Sigmoid colon (tissue), 6 donors: ENCODE measurements at regions not wholly inside any gene's neighbourhood (a gene's known extent, or its start where the extent isn't known, plus 50 kb on each side); places are given as distances from the start of the nearest gene placed in this dataset.
"Not testable (repeated sequence)": the region's sequence is repeated elsewhere in the genome, so short reads cannot be mapped to it uniquely, and the experiment has no call there.

Experiments used
- DNase-seq: peaks from one replicate; pipeline ENCODE4 v3.0.0-alpha.2; 2019
- H3K27ac ChIP-seq, 4 donors: fragments of 200-600 bp; sonication (generic); one replicate each; pipeline ENCODE4 v1.5.1; 2016 to 2019; ENCODE audit warnings: mild to moderate bottlenecking in 1 of 4
- H3K27me3 ChIP-seq, 3 donors: fragments of 200-600 bp; sonication (generic); one replicate each; pipeline ENCODE4 v1.5.1; 2019; ENCODE audit warnings: mild to moderate bottlenecking in 1 of 3
- H3K36me3 ChIP-seq, 4 donors: fragments of 200-600 bp; sonication (generic); one replicate each; pipeline ENCODE4 v1.5.1; 2016 to 2019
- H3K4me1 ChIP-seq, 4 donors: fragments of 200-600 bp; sonication (generic); one replicate each; pipeline ENCODE4 v1.5.1; 2017 to 2019
- H3K4me3 ChIP-seq, 4 donors: fragments of 200-600 bp; sonication (generic); one replicate each; pipeline ENCODE4 v1.5.1; 2017 to 2019; ENCODE audit warnings: mild to moderate bottlenecking in 2 of 4, moderate library complexity in 1 of 4
- H3K9me3 ChIP-seq, 4 donors: fragments of 200-600 bp in 3 of 4; sonication (generic) in 3 of 4; one replicate each; pipeline versions ENCODE4 v1.5.1 to v1.6.1; 2013 to 2019
- CTCF ChIP-seq, 4 experiments: fragments of 450-650 bp in 3 of 4; fragments of 200-600 bp in 1 of 4; IDR thresholded peaks; one replicate each; pipeline ENCODE4 v1.5.1; 2016 to 2019; ENCODE audit warnings: antibody characterized with exemption in 4 of 4, mild to moderate bottlenecking in 3 of 4, moderate library complexity in 2 of 4
- EP300 ChIP-seq, 4 donors: sonication (generic); formaldehyde crosslinking; IDR thresholded peaks; one replicate each; pipeline ENCODE4 v1.6.1; 2017; ENCODE audit warnings: antibody characterized with exemption in 4 of 4
- POLR2A ChIP-seq, 2 donors: fragments of 450-650 bp; IDR thresholded peaks; one replicate each; pipeline ENCODE4 v1.6.1; 2016; ENCODE audit warnings: antibody characterized with exemption in 2 of 2, mild to moderate bottlenecking in 2 of 2, moderate library complexity in 2 of 2
- POLR2AphosphoS5 ChIP-seq, 4 donors: sonication (generic); formaldehyde crosslinking; IDR thresholded peaks; one replicate each; pipeline ENCODE4 v1.6.1; 2017; ENCODE audit warnings: antibody characterized with exemption in 4 of 4
- WGBS, 2 donors: extraction: QIAGEN DNeasy Blood & Tissue Kit; methylation state at CpG; one replicate each; pipeline ENCODE4 v1.1.7; 2013; 5-methylcytosine and 5-hydroxymethylcytosine counted together
- intact Hi-C: fragments of 100-400 bp; cut with DNase I; formaldehyde crosslinking; loops from one replicate; pipeline ENCODE4 v1.15.1; 2023
- donor health status: healthy with polysubstance abuse.
- donor health status: healthy.

GRCh38 chr11:69205743-69206612, 50.2 kb downstream of the SMIM38 start:
- no peaks in the 10 kb centered on the region for H3K36me3 ChIP-seq
- no peak overlapping the region for H3K4me3 ChIP-seq
- H3K27me3 ChIP-seq, result peaks cover 0 to under 1% (median 0%) of the 10 kb centered on the region in 3 donors
- DNase-seq, result no peak
- no peak overlapping the region for H3K27ac ChIP-seq
- 92% methylated on average over 28 of the region's 28 CpGs for WGBS, 2 donors
- intact Hi-C loops, result no loop called here
- TF ChIP-seq POLR2AphosphoS5 (IDR thresholded peaks at IDR 0.05) (no peak), POLR2A (IDR thresholded peaks at IDR 0.05) (no peak), CTCF (IDR thresholded peaks at IDR 0.05) (no peak), EP300 (IDR thresholded peaks at IDR 0.05) (no peak)
- no peaks in the 10 kb centered on the region for H3K9me3 ChIP-seq
- no peaks in the 10 kb centered on the region for H3K4me1 ChIP-seq

- H3K9me3 ChIP-seq, H3K4me1 ChIP-seq, DNase-seq, H3K4me3 ChIP-seq, intact Hi-C loops, H3K27me3 ChIP-seq, H3K27ac ChIP-seq, H3K36me3 ChIP-seq: not testable (repeated sequence)
- 85 to 87% methylated on average over 7 of the region's 7 CpGs for WGBS, 2 donors
These were observed 50.9 kb downstream of the SMIM38 start for GRCh38 chr11:69206613-69206965.

GRCh38 chr11:69207165-69207889, 51.6 kb downstream of the SMIM38 start:
- TF ChIP-seq POLR2AphosphoS5 (IDR thresholded peaks at IDR 0.05) (no peak), EP300 (IDR thresholded peaks at IDR 0.05) (no peak)
- DNase-seq, result no peak
- Histone ChIP-seq H3K9me3 (no peaks in the 10 kb centered on the region), H3K4me1 (no peaks in the 10 kb centered on the region), H3K27me3 (peaks cover 0 to 2% (median 0%) of the 10 kb centered on the region in 3 donors), H3K36me3 (no peaks in the 10 kb centered on the region), H3K27ac (no peak overlapping the region), H3K4me3 (no peak overlapping the region)
- intact Hi-C loops, result no loop called here
- WGBS, 2 donors, result 86 to 93% methylated on average over 14 of the region's 14 CpGs

- no peak overlapping the region for H3K4me3 ChIP-seq
- H3K27me3 ChIP-seq, result peaks cover 0 to 6% (median 0%) of the 10 kb centered on the region in 3 donors
- DNase-seq, result no peak
- intact Hi-C loops, result no loop called here
- no peaks in the 10 kb centered on the region for H3K36me3 ChIP-seq
- no peak overlapping the region for H3K27ac ChIP-seq
- H3K9me3 ChIP-seq, result no peaks in the 10 kb centered on the region
- 93% methylated on average over 13 of the region's 13 CpGs for WGBS, 2 donors
- H3K4me1 ChIP-seq, result no peaks in the 10 kb centered on the region
- TF ChIP-seq EP300 (IDR thresholded peaks at IDR 0.05) (no peak), POLR2A (IDR thresholded peaks at IDR 0.05) (no peak), POLR2AphosphoS5 (IDR thresholded peaks at IDR 0.05) (no peak), CTCF (IDR thresholded peaks at IDR 0.05) (no peak)
These were observed 52.7 kb downstream of the SMIM38 start for GRCh38 chr11:69208190-69209037.

GRCh38 chr11:69209038-69209350, 53.3 kb downstream of the SMIM38 start:
- intact Hi-C loops, result no loop called here
- H3K4me1 ChIP-seq, result no peaks in the 10 kb centered on the region
- no peak overlapping the region for H3K27ac ChIP-seq
- no peaks in the 10 kb centered on the region for H3K9me3 ChIP-seq
- H3K27me3 ChIP-seq, result peaks cover 0 to 6% (median 0%) of the 10 kb centered on the region in 3 donors
- H3K36me3 ChIP-seq, result no peaks in the 10 kb centered on the region
- TF ChIP-seq EP300 (IDR thresholded peaks at IDR 0.05), result no peak
- no peak for TF ChIP-seq POLR2AphosphoS5 (IDR thresholded peaks at IDR 0.05)
- TF ChIP-seq POLR2A (IDR thresholded peaks at IDR 0.05), result no peak
- TF ChIP-seq CTCF (IDR thresholded peaks at IDR 0.05), result no peak
- peak; percentile 20 for DNase-seq
- 94 to 95% methylated on average over 8 of the region's 8 CpGs for WGBS, 2 donors
- H3K4me3 ChIP-seq, result no peak overlapping the region
